ENCODE measurements at regions not wholly inside any gene's neighbourhood (a gene's known extent, or its start where the extent isn't known, plus 50 kb on each side); places are given as distances from the start of the nearest gene placed in this dataset.

GRCh38 chr1:209391792-209392191 lies 191.7 kb upstream of the CAMK1G start:
- no peak overlapping the region for H3K27ac ChIP-seq
- TF ChIP-seq ZFX (IDR thresholded peaks at IDR 0.05; ENCODE audit: borderline replicate concordance) (no peak), CTCF (IDR thresholded peaks at IDR 0.05) (no peak)

- no peak for TF ChIP-seq ZFX (IDR thresholded peaks at IDR 0.05; ENCODE audit: borderline replicate concordance)
- TF ChIP-seq CTCF (IDR thresholded peaks at IDR 0.05) = no peak
- no peak overlapping the region for H3K27ac ChIP-seq
Measured at GRCh38 chr1:209395169-209395568, 188.3 kb upstream of the CAMK1G start.

GRCh38 chr1:209397371-209397770 lies 186.1 kb upstream of the CAMK1G start:
- TF ChIP-seq CTCF (IDR thresholded peaks at IDR 0.05) (no peak), ZFX (IDR thresholded peaks at IDR 0.05; ENCODE audit: borderline replicate concordance) (no peak)
- no peak overlapping the region for H3K27ac ChIP-seq

- TF ChIP-seq ZFX (IDR thresholded peaks at IDR 0.05; ENCODE audit: borderline replicate concordance) (no peak), CTCF (IDR thresholded peaks at IDR 0.05) (no peak)
- H3K27ac ChIP-seq = no peak overlapping the region
Measured at GRCh38 chr1:209397910-209398309, 185.6 kb upstream of the CAMK1G start.

- no peak overlapping the region for H3K27ac ChIP-seq
- TF ChIP-seq ZFX (IDR thresholded peaks at IDR 0.05; ENCODE audit: borderline replicate concordance) (no peak), CTCF (IDR thresholded peaks at IDR 0.05) (no peak)
Measured at GRCh38 chr1:209398313-209398991, 185.1 kb upstream of the CAMK1G start.

GRCh38 chr1:209399800-209400199 lies 183.7 kb upstream of the CAMK1G start:
- H3K27ac ChIP-seq = no peak overlapping the region
- TF ChIP-seq ZFX (IDR thresholded peaks at IDR 0.05; ENCODE audit: borderline replicate concordance) (no peak), CTCF (IDR thresholded peaks at IDR 0.05) (no peak)

GRCh38 chr1:209400351-209401220 lies 182.9 kb upstream of the CAMK1G start:
- no peak overlapping the region for H3K27ac ChIP-seq
- TF ChIP-seq CTCF (IDR thresholded peaks at IDR 0.05) (no peak), ZFX (IDR thresholded peaks at IDR 0.05; ENCODE audit: borderline replicate concordance) (no peak)
